ENCODE measurements at regions not wholly inside any gene's neighbourhood (a gene's known extent, or its start where the extent isn't known, plus 50 kb on each side); places are given as distances from the start of the nearest gene placed in this dataset.

GRCh38 chr9:23962101-23962500 lies 136.1 kb upstream of the ELAVL2 start:
- Histone ChIP-seq H3K27ac (ENCODE audit: low read length) (no peak overlapping the region), H3K79me2 (replicated peaks; ENCODE audit: insufficient read depth, low read length) (no peaks in the 10 kb centered on the region), H3K4me2 (ENCODE audit: low read length) (no peak overlapping the region), H4K20me1 (ENCODE audit: insufficient read depth) (no peaks in the 10 kb centered on the region), H2AFZ (ENCODE audit: low read depth, low read length) (no peak overlapping the region), H3K9me3 (ENCODE audit: low read length) (no peaks in the 10 kb centered on the region), H3F3A (ENCODE audit: insufficient read depth, low read length, poor library complexity, severe bottlenecking) (no peaks in the 10 kb centered on the region), H3K9me2 (ENCODE audit: insufficient read depth, low read length) (no peaks in the 10 kb centered on the region), H3K4me3 (ENCODE audit: low read length) (no peak overlapping the region), H3K27me3 (ENCODE audit: insufficient read depth, low read depth, low read length) (no peaks in the 10 kb centered on the region), H3K36me3 (ENCODE audit: insufficient read depth, low read length) (no peaks in the 10 kb centered on the region), H3K9ac (ENCODE audit: low read length) (no peak overlapping the region)
- TF ChIP-seq POLR2AphosphoS5 (IDR thresholded peaks at IDR 0.05): no peak
- TF ChIP-seq TAF1 (IDR thresholded peaks at IDR 0.05; ENCODE audit: low read depth): no peak
- no peak for TF ChIP-seq RAD21 (conservative IDR thresholded peaks at IDR 0.05)
- no peak for TF ChIP-seq SMC3 (conservative IDR thresholded peaks at IDR 0.05; ENCODE audit: poor library complexity)
- no peak for TF ChIP-seq EZH2 (IDR thresholded peaks at IDR 0.05; ENCODE audit: borderline replicate concordance, insufficient read depth, low read length, poor library complexity, severe bottlenecking)
- no peak for TF ChIP-seq MXI1 (conservative IDR thresholded peaks at IDR 0.05; ENCODE audit: poor library complexity, severe bottlenecking)
- no peak for TF ChIP-seq REST (IDR thresholded peaks at IDR 0.05; ENCODE audit: borderline replicate concordance)
- no peak for TF ChIP-seq EP300 (conservative IDR thresholded peaks at IDR 0.05; ENCODE audit: poor library complexity, severe bottlenecking)

DNA sequence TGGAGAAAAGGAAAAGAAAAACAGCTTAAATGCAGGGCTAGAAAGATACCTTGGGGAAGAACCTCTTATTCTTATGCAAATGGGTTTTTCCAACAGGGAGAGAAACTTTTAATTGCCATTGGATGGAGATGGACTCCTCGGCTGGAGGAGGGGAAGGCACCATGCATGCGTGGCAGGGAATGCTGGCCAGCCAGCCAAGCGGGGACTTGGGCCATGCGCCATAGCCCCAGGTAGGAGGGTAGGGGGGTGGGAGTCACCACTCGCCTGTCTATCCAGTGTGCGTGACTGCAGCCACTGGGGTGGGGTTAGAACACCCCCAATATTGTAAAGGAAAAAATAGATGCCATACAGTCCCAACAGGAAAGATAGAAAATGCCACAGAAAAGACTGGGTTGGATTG lies 119.9 kb upstream of the ELAVL2 start:
- H3K9ac ChIP-seq (ENCODE audit: low read length): no peak overlapping the region
- H3K9me3 ChIP-seq (ENCODE audit: low read length): no peaks in the 10 kb centered on the region
- no peaks in the 10 kb centered on the region for H3K79me2 ChIP-seq (replicated peaks; ENCODE audit: insufficient read depth, low read length)
- no peak overlapping the region for H2AFZ ChIP-seq (ENCODE audit: low read depth, low read length)
- no peak overlapping the region for H3K4me2 ChIP-seq (ENCODE audit: low read length)
- H3F3A ChIP-seq (ENCODE audit: insufficient read depth, low read length, poor library complexity, severe bottlenecking): no peaks in the 10 kb centered on the region
- no peaks in the 10 kb centered on the region for H4K20me1 ChIP-seq (ENCODE audit: insufficient read depth)
- H3K27ac ChIP-seq (ENCODE audit: low read length): no peak overlapping the region
- no peaks in the 10 kb centered on the region for H3K9me2 ChIP-seq (ENCODE audit: insufficient read depth, low read length)
- no peaks in the 10 kb centered on the region for H3K36me3 ChIP-seq (ENCODE audit: insufficient read depth, low read length)
- H3K27me3 ChIP-seq (ENCODE audit: insufficient read depth, low read depth, low read length): no peaks in the 10 kb centered on the region
- no peak overlapping the region for H3K4me3 ChIP-seq (ENCODE audit: low read length)
- no peak for TF ChIP-seq POLR2AphosphoS5 (IDR thresholded peaks at IDR 0.05)
- TF ChIP-seq MXI1 (conservative IDR thresholded peaks at IDR 0.05; ENCODE audit: poor library complexity, severe bottlenecking): no peak
- no peak for TF ChIP-seq EZH2 (IDR thresholded peaks at IDR 0.05; ENCODE audit: borderline replicate concordance, insufficient read depth, low read length, poor library complexity, severe bottlenecking)
- no peak for TF ChIP-seq CTCF (IDR thresholded peaks at IDR 0.05; ENCODE audit: poor library complexity, severe bottlenecking)
- TF ChIP-seq RAD21 (conservative IDR thresholded peaks at IDR 0.05): no peak
- no peak for TF ChIP-seq EP300 (conservative IDR thresholded peaks at IDR 0.05; ENCODE audit: poor library complexity, severe bottlenecking)
- TF ChIP-seq REST (IDR thresholded peaks at IDR 0.05; ENCODE audit: borderline replicate concordance): no peak
- no peak for TF ChIP-seq SMC3 (conservative IDR thresholded peaks at IDR 0.05; ENCODE audit: poor library complexity)
- no peak for TF ChIP-seq TAF1 (IDR thresholded peaks at IDR 0.05; ENCODE audit: low read depth)
